ENCODE measurements at regions not wholly inside any gene's neighbourhood (a gene's known extent, or its start where the extent isn't known, plus 50 kb on each side); places are given as distances from the start of the nearest gene placed in this dataset.

GRCh38 chr13:106916329-106916976 is 348.5 kb upstream of the ARGLU1 start:
- no peaks in the 10 kb centered on the region for H3K36me3 ChIP-seq (ENCODE audit: insufficient read depth, low read length)
- Mint-ChIP-seq H3K36me3 (ENCODE audit: low read depth, unreplicated experiment) (no peaks in the 10 kb centered on the region), H3K4me3 (ENCODE audit: unreplicated experiment) (peak overlapping the region; percentile 57), H3K27me3 (ENCODE audit: low read depth, unreplicated experiment) (peaks cover 2% of the 10 kb centered on the region), H3K27ac (ENCODE audit: unreplicated experiment) (no peak overlapping the region), H3K4me1 (ENCODE audit: low read depth, unreplicated experiment) (no peaks in the 10 kb centered on the region), H3K9me3 (ENCODE audit: unreplicated experiment) (peaks cover 2% of the 10 kb centered on the region)
- H3K27me3 ChIP-seq (ENCODE audit: insufficient read depth, low read length), result no peaks in the 10 kb centered on the region
- DNase-seq (ENCODE audit: low read depth) (no peak), FAIRE-seq (no peak)
- peaks cover 18% of the 10 kb centered on the region for H3K4me1 ChIP-seq (ENCODE audit: insufficient read depth, low read length)
- no peak overlapping the region for H3K4me3 ChIP-seq (ENCODE audit: insufficient read depth, low read depth, low read length)
- H3K4me2 ChIP-seq (ENCODE audit: low read length), result no peak overlapping the region
- no peaks in the 10 kb centered on the region for H3K79me2 ChIP-seq (ENCODE audit: insufficient read depth, low read length)
- H2AFZ ChIP-seq (ENCODE audit: low read depth, low read length), result no peak overlapping the region
- H3K27ac ChIP-seq (ENCODE audit: low read depth, low read length), result no peak overlapping the region
- TF ChIP-seq, protein P1, sequence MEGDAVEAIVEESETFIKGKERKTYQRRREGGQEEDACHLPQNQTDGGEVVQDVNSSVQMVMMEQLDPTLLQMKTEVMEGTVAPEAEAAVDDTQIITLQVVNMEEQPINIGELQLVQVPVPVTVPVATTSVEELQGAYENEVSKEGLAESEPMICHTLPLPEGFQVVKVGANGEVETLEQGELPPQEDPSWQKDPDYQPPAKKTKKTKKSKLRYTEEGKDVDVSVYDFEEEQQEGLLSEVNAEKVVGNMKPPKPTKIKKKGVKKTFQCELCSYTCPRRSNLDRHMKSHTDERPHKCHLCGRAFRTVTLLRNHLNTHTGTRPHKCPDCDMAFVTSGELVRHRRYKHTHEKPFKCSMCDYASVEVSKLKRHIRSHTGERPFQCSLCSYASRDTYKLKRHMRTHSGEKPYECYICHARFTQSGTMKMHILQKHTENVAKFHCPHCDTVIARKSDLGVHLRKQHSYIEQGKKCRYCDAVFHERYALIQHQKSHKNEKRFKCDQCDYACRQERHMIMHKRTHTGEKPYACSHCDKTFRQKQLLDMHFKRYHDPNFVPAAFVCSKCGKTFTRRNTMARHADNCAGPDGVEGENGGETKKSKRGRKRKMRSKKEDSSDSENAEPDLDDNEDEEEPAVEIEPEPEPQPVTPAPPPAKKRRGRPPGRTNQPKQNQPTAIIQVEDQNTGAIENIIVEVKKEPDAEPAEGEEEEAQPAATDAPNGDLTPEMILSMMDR (IDR thresholded peaks at IDR 0.05; ENCODE audit: insufficient read depth, low read depth, low read length), result no peak
- no peak for TF ChIP-seq EZH2 (IDR thresholded peaks at IDR 0.05; ENCODE audit: insufficient read depth, low read length)
- H4K20me1 ChIP-seq (ENCODE audit: insufficient read depth, low read length), result no peaks in the 10 kb centered on the region
- H3K9ac ChIP-seq (ENCODE audit: low read length), result no peak overlapping the region
- H3K9me3 ChIP-seq (ENCODE audit: insufficient read depth, low read depth, low read length), result no peaks in the 10 kb centered on the region

- Histone ChIP-seq H3K4me3 (ENCODE audit: insufficient read depth, low read depth, low read length) (no peak overlapping the region), H3K27ac (ENCODE audit: low read depth, low read length) (no peak overlapping the region), H4K20me1 (ENCODE audit: insufficient read depth, low read length) (no peaks in the 10 kb centered on the region), H3K79me2 (ENCODE audit: insufficient read depth, low read length) (no peaks in the 10 kb centered on the region), H3K9ac (ENCODE audit: low read length) (no peak overlapping the region), H3K9me3 (ENCODE audit: insufficient read depth, low read depth, low read length) (no peaks in the 10 kb centered on the region), H2AFZ (ENCODE audit: low read depth, low read length) (no peak overlapping the region), H3K36me3 (ENCODE audit: insufficient read depth, low read length) (no peaks in the 10 kb centered on the region), H3K4me2 (ENCODE audit: low read length) (no peak overlapping the region), H3K4me1 (ENCODE audit: insufficient read depth, low read length) (peaks cover 17% of the 10 kb centered on the region), H3K27me3 (ENCODE audit: insufficient read depth, low read length) (no peaks in the 10 kb centered on the region)
- DNase-seq (ENCODE audit: low read depth), result no peak
- TF ChIP-seq, protein P1 (IDR thresholded peaks at IDR 0.05; ENCODE audit: insufficient read depth, low read depth, low read length), result no peak
- no peak for TF ChIP-seq EZH2 (IDR thresholded peaks at IDR 0.05; ENCODE audit: insufficient read depth, low read length)
- FAIRE-seq, result no peak
- Mint-ChIP-seq H3K9me3 (ENCODE audit: unreplicated experiment) (peaks cover 2% of the 10 kb centered on the region), H3K4me3 (ENCODE audit: unreplicated experiment) (no peak overlapping the region), H3K4me1 (ENCODE audit: low read depth, unreplicated experiment) (no peaks in the 10 kb centered on the region), H3K27me3 (ENCODE audit: low read depth, unreplicated experiment) (peaks cover 2% of the 10 kb centered on the region), H3K27ac (ENCODE audit: unreplicated experiment) (no peak overlapping the region), H3K36me3 (ENCODE audit: low read depth, unreplicated experiment) (no peaks in the 10 kb centered on the region)
Measured at GRCh38 chr13:106915146-106915545, 347.2 kb upstream of the ARGLU1 start.

- H3K9me3 ChIP-seq (ENCODE audit: insufficient read depth, low read depth, low read length), result no peaks in the 10 kb centered on the region
- Mint-ChIP-seq H3K36me3 (ENCODE audit: low read depth, unreplicated experiment) (no peaks in the 10 kb centered on the region), H3K4me1 (ENCODE audit: low read depth, unreplicated experiment) (no peaks in the 10 kb centered on the region), H3K27ac (ENCODE audit: unreplicated experiment) (no peak overlapping the region), H3K9me3 (ENCODE audit: unreplicated experiment) (peaks cover 2% of the 10 kb centered on the region), H3K27me3 (ENCODE audit: low read depth, unreplicated experiment) (peaks cover 5% of the 10 kb centered on the region), H3K4me3 (ENCODE audit: unreplicated experiment) (no peak overlapping the region)
- no peak overlapping the region for H3K9ac ChIP-seq (ENCODE audit: low read length)
- no peaks in the 10 kb centered on the region for H3K4me1 ChIP-seq (ENCODE audit: insufficient read depth, low read length)
- H3K27me3 ChIP-seq (ENCODE audit: insufficient read depth, low read length), result no peaks in the 10 kb centered on the region
- TF ChIP-seq, protein P1 (IDR thresholded peaks at IDR 0.05; ENCODE audit: insufficient read depth, low read depth, low read length), result no peak
- TF ChIP-seq EZH2 (IDR thresholded peaks at IDR 0.05; ENCODE audit: insufficient read depth, low read length), result no peak
- H3K36me3 ChIP-seq (ENCODE audit: insufficient read depth, low read length), result no peaks in the 10 kb centered on the region
- no peak overlapping the region for H2AFZ ChIP-seq (ENCODE audit: low read depth, low read length)
- H4K20me1 ChIP-seq (ENCODE audit: insufficient read depth, low read length), result no peaks in the 10 kb centered on the region
- no peak overlapping the region for H3K27ac ChIP-seq (ENCODE audit: low read depth, low read length)
- H3K4me2 ChIP-seq (ENCODE audit: low read length), result no peak overlapping the region
- no peaks in the 10 kb centered on the region for H3K79me2 ChIP-seq (ENCODE audit: insufficient read depth, low read length)
- FAIRE-seq (no peak), DNase-seq (ENCODE audit: low read depth) (no peak)
- no peak overlapping the region for H3K4me3 ChIP-seq (ENCODE audit: insufficient read depth, low read depth, low read length)
Measured at GRCh38 chr13:106911627-106912026, 343.7 kb upstream of the ARGLU1 start.

Measured in astrocyte (in vitro differentiated cells and primary cell).